Fibroblast of the conjunctiva (primary cell): ENCODE measurements at regions not wholly inside any gene's neighbourhood (a gene's known extent, or its start where the extent isn't known, plus 50 kb on each side); places are given as distances from the start of the nearest gene placed in this dataset.

Experiments
- DNase-seq: peaks from one replicate; pipeline ENCODE4 v3.0.0-alpha.2; 2010; ENCODE audit warnings: low read depth

GRCh38 chr16:8374586-8375231 lies 215.6 kb downstream of the TMEM114 start:
- DNase-seq, result no peak

GRCh38 chr16:8373676-8374431 lies 216.5 kb downstream of the TMEM114 start:
- DNase-seq, result no peak

GRCh38 chr16:8372141-8372540 lies 218.2 kb downstream of the TMEM114 start:
- DNase-seq, result no peak

GRCh38 chr16:8370374-8371270 lies 219.7 kb downstream of the TMEM114 start:
- DNase-seq, result no peak

- no peak for DNase-seq
These were observed 231.4 kb downstream of the TMEM114 start for GRCh38 chr16:8358937-8359336.

- no peak for DNase-seq
These were observed 234.6 kb downstream of the TMEM114 start for GRCh38 chr16:8355675-8356074.

- no peak for DNase-seq
These were observed 244.0 kb downstream of the TMEM114 start for GRCh38 chr16:8346294-8346693.

- DNase-seq, result no peak
These were observed 248.0 kb downstream of the TMEM114 start for GRCh38 chr16:8342276-8342675.

GRCh38 chr16:8330761-8331160 lies 259.6 kb downstream of the TMEM114 start:
- DNase-seq, result no peak

- DNase-seq, result no peak
These were observed 264.1 kb downstream of the TMEM114 start for GRCh38 chr16:8326232-8326631.

- DNase-seq, result no peak
These were observed 267.2 kb downstream of the TMEM114 start for GRCh38 chr16:8323153-8323552.

GRCh38 chr16:8320131-8320530 lies 270.2 kb downstream of the TMEM114 start:
- no peak for DNase-seq

GRCh38 chr16:8310816-8311215 lies 279.5 kb downstream of the TMEM114 start:
- no peak for DNase-seq

- no peak for DNase-seq
These were observed 280.0 kb downstream of the TMEM114 start for GRCh38 chr16:8310323-8310722.

GRCh38 chr16:8305201-8305600 lies 285.1 kb downstream of the TMEM114 start:
- no peak for DNase-seq

GRCh38 chr16:8299635-8300034 lies 290.7 kb downstream of the TMEM114 start:
- no peak for DNase-seq

- no peak for DNase-seq
These were observed 294.6 kb downstream of the TMEM114 start for GRCh38 chr16:8295513-8296237.

GRCh38 chr16:8293413-8293812 lies 296.9 kb downstream of the TMEM114 start:
- no peak for DNase-seq

GRCh38 chr16:8292271-8292670 lies 298.0 kb downstream of the TMEM114 start:
- DNase-seq, result no peak

- DNase-seq, result no peak
These were observed 304.0 kb downstream of the TMEM114 start for GRCh38 chr16:8286348-8286747.

- DNase-seq, result no peak
These were observed 307.1 kb downstream of the TMEM114 start for GRCh38 chr16:8283195-8283594.

GRCh38 chr16:8278031-8278580 lies 312.2 kb downstream of the TMEM114 start:
- DNase-seq, result no peak
